Activated T-cell treated with anti-CD3 and anti-CD28 coated beads, Interleukin-2, amount 50 U/mL, for 4 hours (primary cell): ENCODE measurements at regions not wholly inside any gene's neighbourhood (a gene's known extent, or its start where the extent isn't known, plus 50 kb on each side); places are given as distances from the start of the nearest gene placed in this dataset.
A peak's percentile ranks its signal among the peaks of the same experiment; 100 is the strongest.
"Not testable (repeated sequence)": the region's sequence is repeated elsewhere in the genome, so short reads cannot be mapped to it uniquely, and the experiment has no call there.

Source experiments
- ATAC-seq, 2 donors: fragments of 200-7000 bp; cut with Tn5 transposase; one replicate each; pipeline ENCODE4 v1.10.0; 2021
- DNase-seq: peaks from one replicate; pipeline ENCODE4 v3.0.0-alpha.2; 2020
- H3K27me3 Mint-ChIP-seq: one replicate; pipeline ENCODE4 v1.8.0; 2021; ENCODE audit warnings: low read depth, mixed read lengths
- H3K36me3 Mint-ChIP-seq: one replicate; pipeline ENCODE4 v1.8.0; 2022; ENCODE audit warnings: mixed read lengths; ENCODE audit not compliant: insufficient read depth
- H3K4me1 Mint-ChIP-seq: one replicate; pipeline ENCODE4 v1.8.0; 2021; ENCODE audit warnings: low read depth, mixed read lengths
- H3K4me3 Mint-ChIP-seq: one replicate; pipeline ENCODE4 v1.8.0; 2021; ENCODE audit warnings: mild to moderate bottlenecking, moderate library complexity, mixed read lengths
- H3K9me3 Mint-ChIP-seq: one replicate; pipeline ENCODE4 v1.8.0; 2021; ENCODE audit warnings: mixed read lengths

DNA sequence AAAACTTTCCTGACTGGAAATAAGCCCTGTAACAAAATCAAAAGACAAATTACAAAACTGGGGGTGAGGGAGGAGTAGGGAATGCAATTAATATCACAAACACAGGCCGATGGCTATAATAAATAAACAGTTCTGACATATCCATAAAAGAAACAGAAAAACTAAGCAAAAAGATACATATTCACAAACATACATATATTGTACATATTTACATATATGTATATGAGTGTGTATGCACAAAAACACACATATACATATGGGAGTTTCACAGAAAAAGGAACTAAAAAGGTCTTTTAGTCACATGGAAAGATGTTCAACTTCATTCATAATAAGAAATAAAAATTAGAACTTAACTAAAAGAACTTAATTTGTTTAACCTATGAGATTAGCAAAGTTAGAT, 292.7 kb downstream of the TFAP2A start:
- Mint-ChIP-seq H3K4me3 (no peak overlapping the region), H3K27me3 (no peaks in the 10 kb centered on the region), H3K9me3 (peaks cover 7% of the 10 kb centered on the region), H3K4me1 (no peaks in the 10 kb centered on the region), H3K36me3 (no peaks in the 10 kb centered on the region)
- ATAC-seq (no peak), DNase-seq (no peak)

DNA sequence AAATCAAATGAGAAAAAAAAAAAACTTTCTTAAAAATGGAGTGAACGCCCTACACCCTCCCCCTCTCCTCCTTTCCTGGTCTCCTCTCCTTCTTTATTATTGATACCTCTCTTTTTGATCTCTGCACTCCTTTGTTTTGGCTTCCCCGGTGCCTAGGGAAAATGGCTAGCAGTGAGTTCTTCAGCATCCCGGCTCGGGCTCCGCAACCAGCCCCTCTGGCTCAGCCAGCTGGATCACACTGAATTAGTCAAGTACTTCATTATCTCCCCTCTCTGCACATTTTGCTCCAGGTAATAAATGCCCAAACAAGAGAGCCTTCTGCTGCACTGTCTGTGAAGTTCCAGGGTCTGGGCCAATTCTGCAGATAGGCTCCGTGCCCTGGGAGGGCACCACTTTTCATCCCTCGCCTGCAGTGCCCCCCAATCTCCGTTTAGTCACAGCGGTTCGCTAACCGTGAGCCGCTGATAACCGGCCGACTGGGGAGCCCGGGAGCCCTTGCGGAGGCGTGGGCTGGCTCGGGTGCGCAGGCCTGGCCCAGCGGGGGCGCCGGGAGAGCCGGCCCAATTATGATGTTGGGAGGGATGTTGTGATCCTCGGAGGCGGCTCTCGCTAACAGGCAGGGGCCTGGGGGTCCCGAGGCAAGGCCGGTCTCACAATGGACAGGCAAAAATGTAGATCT, 301.9 kb downstream of the TFAP2A start:
- DNase-seq, result no peak
- Mint-ChIP-seq H3K9me3 (peaks cover 3% of the 10 kb centered on the region), H3K27me3 (peaks cover 6% of the 10 kb centered on the region), H3K4me1 (no peaks in the 10 kb centered on the region), H3K4me3 (no peak overlapping the region), H3K36me3 (no peaks in the 10 kb centered on the region)
- ATAC-seq, result no peak

DNA sequence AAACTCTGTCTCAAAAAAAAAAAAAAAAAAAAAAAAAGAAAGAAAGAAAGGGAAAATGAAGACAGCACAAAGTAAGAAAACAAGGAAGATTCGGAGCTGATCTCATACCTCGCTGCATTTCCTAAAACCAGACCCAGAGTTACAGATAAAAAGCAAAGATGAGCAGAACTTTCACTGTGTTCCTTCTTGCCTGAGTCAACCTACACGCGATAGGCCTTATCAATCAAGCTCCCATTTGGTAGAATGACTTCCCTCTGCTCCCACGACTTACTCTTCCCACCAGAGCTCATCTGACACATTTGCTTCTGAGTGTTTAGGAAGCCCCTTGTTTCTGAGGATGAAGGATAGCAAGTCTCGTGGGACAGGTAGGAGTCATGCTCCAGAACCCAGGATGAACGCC, 302.9 kb downstream of the TFAP2A start:
- no peak for DNase-seq
- Mint-ChIP-seq H3K36me3 (no peaks in the 10 kb centered on the region), H3K9me3 (peaks cover 3% of the 10 kb centered on the region), H3K4me1 (no peaks in the 10 kb centered on the region), H3K27me3 (peaks cover 6% of the 10 kb centered on the region), H3K4me3 (no peak overlapping the region)
- ATAC-seq, result no peak

DNA sequence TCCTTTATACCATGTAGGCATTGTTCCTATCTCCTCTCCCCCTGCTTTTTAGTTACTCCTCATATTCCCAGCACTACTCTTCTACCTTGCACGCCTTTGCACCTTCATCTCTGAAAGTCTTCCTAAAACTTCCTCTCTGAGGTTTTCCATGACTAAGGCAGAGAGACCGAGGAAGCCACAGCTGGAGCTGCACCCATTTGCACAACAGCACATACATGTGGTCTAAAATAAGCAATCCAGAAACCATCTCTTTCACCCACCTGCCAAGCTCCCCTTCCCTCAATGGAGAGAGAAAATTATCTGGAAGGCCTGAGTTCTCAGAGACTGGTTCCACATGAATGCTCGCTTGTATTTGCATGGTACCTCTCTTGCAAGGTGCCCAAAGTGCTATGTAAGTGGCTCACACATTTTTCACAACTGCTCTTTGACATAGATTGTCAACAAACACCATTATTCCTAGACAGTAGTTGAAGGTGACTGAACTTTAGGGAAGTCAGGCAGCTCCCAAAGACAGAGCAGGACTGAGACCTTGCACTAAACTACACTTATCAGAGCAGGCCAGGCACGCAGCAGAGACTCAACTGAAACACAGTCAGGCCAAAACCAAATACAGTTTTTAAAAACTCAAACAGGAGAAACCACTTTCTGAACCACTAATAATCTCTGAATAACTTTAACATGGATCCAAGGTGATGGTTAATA, 313.2 kb downstream of the TFAP2A start:
- DNase-seq (no peak), ATAC-seq (no peak)
- Mint-ChIP-seq H3K27me3 (no peaks in the 10 kb centered on the region), H3K4me3 (no peak overlapping the region), H3K4me1 (no peaks in the 10 kb centered on the region), H3K36me3 (no peaks in the 10 kb centered on the region), H3K9me3 (no peaks in the 10 kb centered on the region)

DNA sequence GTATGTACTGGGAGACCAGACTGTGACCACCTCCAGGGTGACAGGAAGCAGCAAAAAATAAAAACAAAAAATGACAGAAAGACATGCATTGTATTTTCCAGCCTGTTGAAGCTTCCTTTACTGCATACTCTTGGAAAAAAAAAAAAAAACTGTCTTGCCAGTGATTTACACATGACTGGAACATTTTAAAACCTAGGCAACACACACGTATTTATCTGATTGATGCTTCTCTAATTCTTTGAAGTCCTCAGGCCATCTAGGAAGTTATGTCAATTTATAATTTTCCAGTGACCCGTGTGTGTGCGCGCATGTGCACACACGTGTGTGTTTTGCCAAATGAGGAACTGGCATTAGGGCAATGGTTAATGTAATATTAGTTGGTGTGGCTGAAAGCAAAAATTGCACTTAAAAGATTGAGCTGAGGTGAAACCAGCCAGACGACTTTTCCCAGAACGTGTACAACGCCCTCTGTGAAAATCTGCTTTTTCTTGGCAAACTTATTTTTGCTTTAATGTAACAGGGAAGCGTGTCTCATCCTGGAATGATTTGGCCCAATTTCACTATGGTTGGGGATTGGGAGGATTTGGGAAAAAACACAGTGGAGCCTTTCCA, 315.2 kb downstream of the TFAP2A start:
- no peaks in the 10 kb centered on the region for H3K27me3 Mint-ChIP-seq
- no peaks in the 10 kb centered on the region for H3K4me1 Mint-ChIP-seq
- no peak for ATAC-seq
- no peak for DNase-seq
- H3K4me3 Mint-ChIP-seq, result no peak overlapping the region
- no peaks in the 10 kb centered on the region for H3K9me3 Mint-ChIP-seq
- H3K36me3 Mint-ChIP-seq, result no peaks in the 10 kb centered on the region

DNA sequence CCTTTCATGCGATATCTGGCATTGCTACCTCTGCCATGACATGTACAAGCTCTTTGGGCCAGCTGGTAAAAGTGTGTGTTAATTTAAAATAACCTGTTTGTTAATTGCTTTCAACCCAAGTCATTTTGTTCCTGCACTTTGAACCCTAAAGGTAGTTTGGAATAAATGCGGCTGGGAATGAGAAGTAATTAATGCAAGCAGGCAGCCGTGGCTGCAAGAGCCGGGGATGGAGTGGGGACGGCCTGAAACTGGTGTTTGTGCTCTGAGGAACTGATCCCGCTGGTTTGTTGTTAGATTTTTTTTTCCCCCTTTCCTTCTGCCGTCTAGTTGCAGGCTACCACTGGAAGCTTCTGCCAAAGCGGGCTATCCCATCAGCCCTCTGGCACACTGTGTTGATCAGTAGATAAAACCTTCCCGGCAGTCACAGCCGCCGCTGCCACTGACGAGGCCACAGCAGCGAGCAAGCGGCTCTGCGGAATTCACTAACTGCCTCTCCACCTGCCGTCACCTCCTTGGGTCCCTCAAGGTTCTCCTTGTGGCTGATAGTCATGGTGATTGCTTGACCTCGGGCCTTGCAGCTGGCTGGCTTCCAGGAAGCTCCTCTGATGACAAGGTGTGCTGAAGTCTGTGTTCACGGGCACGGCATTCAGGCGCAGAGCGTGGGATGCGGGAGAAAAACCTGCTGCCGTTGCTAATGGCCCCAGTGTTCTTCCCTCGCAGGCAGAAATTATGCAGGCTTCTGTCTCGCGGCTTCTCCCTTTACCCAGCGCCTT, 315.9 kb downstream of the TFAP2A start:
- peaks cover 3% of the 10 kb centered on the region for H3K9me3 Mint-ChIP-seq
- no peak for DNase-seq
- H3K27me3 Mint-ChIP-seq, result no peaks in the 10 kb centered on the region
- H3K36me3 Mint-ChIP-seq, result no peaks in the 10 kb centered on the region
- H3K4me3 Mint-ChIP-seq, result peak overlapping the region; percentile 16
- no peaks in the 10 kb centered on the region for H3K4me1 Mint-ChIP-seq
- ATAC-seq, result no peak

DNA sequence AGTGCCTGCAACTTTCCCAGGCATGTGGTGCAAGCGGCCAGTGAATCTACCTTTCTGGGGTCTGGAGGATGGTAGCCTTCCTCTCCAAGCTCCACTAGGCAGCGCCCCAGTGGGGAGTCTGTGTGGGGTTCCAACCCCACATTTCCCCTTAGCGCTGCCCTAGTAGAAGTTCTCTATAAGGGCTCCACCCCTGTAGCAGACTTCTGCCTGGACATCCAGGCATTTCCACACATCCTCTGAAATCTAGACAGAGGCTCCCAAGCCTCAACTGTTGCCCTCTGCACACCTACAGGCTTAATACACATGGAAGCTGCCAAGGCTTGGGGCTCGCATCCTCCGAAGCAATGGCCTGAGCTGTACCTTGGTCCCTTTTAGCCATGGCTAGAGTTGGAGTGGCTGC, 321.6 kb downstream of the TFAP2A start:
- Mint-ChIP-seq H3K9me3 (peaks cover 17% of the 10 kb centered on the region), H3K4me1 (no peaks in the 10 kb centered on the region), H3K36me3 (no peaks in the 10 kb centered on the region), H3K4me3 (no peak overlapping the region), H3K27me3 (no peaks in the 10 kb centered on the region)
- DNase-seq (no peak), ATAC-seq (no peak)

DNA sequence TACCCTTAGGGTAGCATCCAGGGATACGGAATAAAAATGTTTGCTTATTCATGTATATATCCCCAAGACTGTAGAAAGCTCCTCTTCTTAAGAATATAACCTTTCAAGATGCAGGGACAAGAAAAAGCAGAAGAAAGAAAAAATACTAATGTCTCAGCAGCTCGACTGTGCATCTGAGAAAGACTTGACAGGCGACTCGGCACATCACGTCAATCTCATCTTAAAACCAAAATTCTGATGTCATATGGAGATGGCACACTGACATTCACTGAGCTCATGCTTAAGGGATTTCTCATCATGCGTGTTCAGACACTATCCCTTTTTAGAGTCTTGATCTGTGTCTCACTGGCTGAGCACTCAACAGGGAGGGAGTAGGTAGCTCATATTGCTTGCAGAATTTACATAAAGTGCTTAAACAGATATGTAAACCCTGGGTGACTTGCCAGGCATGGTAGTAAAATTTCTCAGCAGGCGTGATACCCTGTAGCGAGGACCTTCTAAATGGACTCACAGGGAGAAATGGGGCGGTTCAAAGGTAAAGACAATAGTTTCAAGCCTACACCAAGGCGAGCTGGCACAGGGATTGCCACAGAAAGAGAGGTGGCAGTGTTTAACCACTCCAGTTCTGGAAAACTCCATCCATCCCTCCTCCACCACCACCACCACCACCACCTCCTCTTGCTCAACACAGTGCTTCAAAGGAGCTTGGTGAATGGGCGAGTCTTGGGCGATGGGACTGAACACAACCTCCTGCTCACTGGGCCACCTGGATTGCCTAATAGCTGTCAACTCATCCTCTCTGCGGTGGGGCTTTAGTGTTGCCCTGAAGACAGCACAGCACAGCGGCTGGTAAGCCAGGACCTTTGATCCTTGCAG, 330.5 kb downstream of the TFAP2A start:
- Mint-ChIP-seq H3K9me3 (no peaks in the 10 kb centered on the region), H3K27me3 (no peaks in the 10 kb centered on the region), H3K36me3 (no peaks in the 10 kb centered on the region), H3K4me1 (no peaks in the 10 kb centered on the region), H3K4me3 (no peak overlapping the region)
- DNase-seq, result no peak
- no peak for ATAC-seq

DNA sequence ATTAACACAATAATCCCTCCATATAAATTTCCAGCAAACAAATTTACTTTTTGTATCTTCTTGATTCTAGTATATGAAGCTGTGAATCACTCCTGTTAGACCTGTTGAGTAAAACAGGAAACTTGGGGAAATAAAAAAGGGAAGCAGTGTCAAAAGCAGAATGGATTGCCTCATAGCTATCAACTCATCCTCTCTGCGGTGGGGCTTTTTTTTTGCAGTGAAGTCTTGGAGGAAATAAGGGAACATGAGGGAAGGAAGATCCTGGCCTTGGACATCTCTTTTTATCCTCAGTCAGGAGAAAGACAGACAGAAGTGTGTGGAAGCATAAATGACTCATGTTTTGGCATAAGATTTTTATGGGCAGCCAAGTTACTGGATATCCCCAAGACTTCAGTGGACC, 332.5 kb downstream of the TFAP2A start:
- no peak for DNase-seq
- Mint-ChIP-seq H3K9me3 (no peaks in the 10 kb centered on the region), H3K4me3 (no peak overlapping the region), H3K4me1 (no peaks in the 10 kb centered on the region), H3K36me3 (no peaks in the 10 kb centered on the region), H3K27me3 (no peaks in the 10 kb centered on the region)
- no peak for ATAC-seq

DNA sequence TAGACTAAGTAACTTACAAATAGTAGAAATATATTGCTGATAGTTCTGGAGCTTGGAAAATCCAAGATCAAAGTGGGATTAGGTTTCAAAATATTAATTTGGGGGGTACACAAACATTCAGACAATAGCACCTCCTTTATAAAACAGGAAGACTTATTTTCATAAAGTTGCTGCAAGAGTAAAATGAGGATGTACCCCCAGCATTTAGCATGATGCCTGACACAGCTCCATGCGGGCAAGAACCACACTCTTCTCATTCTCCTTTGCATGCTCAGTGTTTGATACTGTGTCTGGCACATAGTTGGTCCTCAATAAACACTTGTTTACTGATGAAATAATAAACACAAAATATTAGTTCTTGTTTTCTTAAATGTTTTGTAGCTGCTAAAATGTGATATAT, 332.9 kb downstream of the TFAP2A start:
- Mint-ChIP-seq H3K4me1 (no peaks in the 10 kb centered on the region), H3K4me3 (no peak overlapping the region), H3K27me3 (no peaks in the 10 kb centered on the region), H3K9me3 (no peaks in the 10 kb centered on the region), H3K36me3 (no peaks in the 10 kb centered on the region)
- DNase-seq (no peak), ATAC-seq (no peak)

DNA sequence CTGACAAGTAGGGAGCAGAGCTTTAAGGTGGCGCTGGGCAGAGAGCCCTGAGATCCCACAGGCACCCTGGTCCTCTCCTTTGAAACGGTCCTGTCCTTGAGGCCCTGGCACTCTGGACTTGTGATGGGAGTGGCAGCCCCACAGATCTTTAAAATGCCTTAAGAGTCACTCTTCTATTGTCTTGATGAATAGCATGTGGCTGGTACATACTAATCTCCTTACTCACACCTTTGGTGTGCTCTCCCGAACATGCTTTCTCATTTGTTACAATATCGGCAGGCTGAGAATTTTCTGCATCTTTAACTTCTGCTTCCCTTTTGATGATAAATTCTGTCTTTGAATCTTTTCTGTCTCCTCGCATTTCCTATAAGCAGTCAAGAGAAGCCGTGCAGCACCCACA, 333.8 kb downstream of the TFAP2A start:
- no peak overlapping the region for H3K4me3 Mint-ChIP-seq
- H3K9me3 Mint-ChIP-seq, result no peaks in the 10 kb centered on the region
- H3K4me1 Mint-ChIP-seq, result no peaks in the 10 kb centered on the region
- no peaks in the 10 kb centered on the region for H3K27me3 Mint-ChIP-seq
- DNase-seq (no peak), ATAC-seq (no peak)
- H3K36me3 Mint-ChIP-seq, result no peaks in the 10 kb centered on the region

DNA sequence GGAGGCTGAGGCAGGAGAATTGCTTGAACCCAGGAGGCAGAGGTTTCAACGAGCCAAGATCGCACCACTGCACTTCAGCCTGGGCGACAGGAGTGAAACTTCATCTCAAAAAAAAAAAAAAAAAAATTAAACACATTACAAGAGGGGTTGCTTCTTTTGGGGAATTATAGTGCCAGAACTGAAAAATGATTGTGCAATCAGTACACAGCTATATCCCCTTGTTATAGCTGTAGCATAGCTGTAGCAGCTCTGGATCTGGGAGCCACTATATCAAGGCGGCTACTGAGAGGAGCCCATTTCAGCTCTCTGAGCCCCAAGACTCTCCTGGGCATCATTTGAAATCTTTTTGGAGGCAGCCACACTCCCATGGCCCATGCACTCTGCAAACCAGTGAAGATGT, 334.3 kb downstream of the TFAP2A start:
- Mint-ChIP-seq H3K36me3 (no peaks in the 10 kb centered on the region), H3K27me3 (no peaks in the 10 kb centered on the region), H3K9me3 (no peaks in the 10 kb centered on the region), H3K4me3 (no peak overlapping the region), H3K4me1 (no peaks in the 10 kb centered on the region)
- DNase-seq (no peak), ATAC-seq (no peak)

DNA sequence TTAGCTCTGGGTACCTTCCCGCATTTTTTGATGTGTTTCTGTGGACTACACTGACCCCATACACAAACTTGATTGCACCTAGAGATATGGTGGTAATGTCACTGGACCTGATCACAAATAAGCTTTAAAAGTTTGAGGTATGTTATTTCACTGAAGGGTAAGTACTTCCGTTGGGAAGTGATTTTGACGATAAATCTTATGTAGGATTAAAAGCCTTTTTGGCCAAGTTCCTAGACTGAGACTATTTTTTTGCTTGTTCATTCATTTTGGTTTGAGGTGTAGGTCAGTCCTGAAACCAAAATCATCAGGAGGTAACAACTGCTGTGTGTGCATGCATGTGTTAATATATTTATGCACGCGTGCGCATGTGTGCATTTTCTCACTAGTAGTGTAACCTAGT, 336.3 kb downstream of the TFAP2A start:
- DNase-seq (no peak), ATAC-seq (no peak)
- peaks cover 3% of the 10 kb centered on the region for H3K9me3 Mint-ChIP-seq
- H3K27me3 Mint-ChIP-seq, result no peaks in the 10 kb centered on the region
- H3K4me3 Mint-ChIP-seq, result no peak overlapping the region
- H3K36me3 Mint-ChIP-seq, result no peaks in the 10 kb centered on the region
- H3K4me1 Mint-ChIP-seq, result no peaks in the 10 kb centered on the region

DNA sequence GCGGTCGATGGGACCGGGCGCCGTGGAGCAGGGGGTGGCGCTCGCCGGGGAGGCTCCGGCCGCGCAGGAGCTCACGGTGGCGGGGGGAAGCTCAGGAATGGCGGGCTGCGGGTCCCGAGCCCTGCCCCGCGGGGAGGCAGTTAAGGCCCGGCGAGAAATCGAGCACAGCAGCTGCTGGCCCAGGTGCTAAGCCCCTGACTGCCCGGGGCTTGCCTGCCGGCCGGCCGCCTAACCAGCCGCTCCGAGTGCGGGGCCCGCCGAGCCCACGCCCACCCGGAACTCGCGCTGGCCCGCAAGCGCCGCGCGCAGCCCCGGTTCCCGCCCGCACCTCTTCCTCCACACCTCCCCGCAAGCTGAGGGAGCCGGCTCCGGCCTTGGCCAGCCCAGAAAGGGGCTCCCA, 340.1 kb downstream of the TFAP2A start:
- H3K27me3 Mint-ChIP-seq, H3K4me3 Mint-ChIP-seq, H3K36me3 Mint-ChIP-seq, H3K9me3 Mint-ChIP-seq, DNase-seq, H3K4me1 Mint-ChIP-seq, ATAC-seq: not testable (repeated sequence)
